ENCODE measurements at regions not wholly inside any gene's neighbourhood (a gene's known extent, or its start where the extent isn't known, plus 50 kb on each side); places are given as distances from the start of the nearest gene placed in this dataset.

GRCh38 chr9:82216435-82216834, 227.9 kb downstream of the SPATA31D1 start:
- ATAC-seq (ENCODE audit: insufficient read depth, low read depth) (no peak), DNase-seq (no peak)
- H3K4me1 ChIP-seq (ENCODE audit: insufficient read depth, low read length) = no peaks in the 10 kb centered on the region
- no peaks in the 10 kb centered on the region for H4K20me1 ChIP-seq (ENCODE audit: insufficient read depth, low read length)
- H3K79me2 ChIP-seq (ENCODE audit: insufficient read depth, low read length) = no peaks in the 10 kb centered on the region
- no peak overlapping the region for H3K4me3 ChIP-seq (ENCODE audit: low read depth in 1 of 2, low read length in 2 of 2)
- TF ChIP-seq EZH2 (IDR thresholded peaks at IDR 0.05; ENCODE audit: borderline replicate concordance, low read depth, low read length, severe bottlenecking) (no peak), CTCF (IDR thresholded peaks at IDR 0.05; ENCODE audit: borderline replicate concordance, extremely low read depth, low read length, poor library complexity, severe bottlenecking) (no peak)
- H3K27me3 ChIP-seq (ENCODE audit: insufficient read depth, low read length, poor library complexity) = no peaks in the 10 kb centered on the region
- no peaks in the 10 kb centered on the region for H3K36me3 ChIP-seq (ENCODE audit: insufficient read depth, low read length)
- no peak overlapping the region for H3K4me2 ChIP-seq (ENCODE audit: insufficient read depth, low read length)
- no peak overlapping the region for H3K27ac ChIP-seq (ENCODE audit: low read length)
- no peak overlapping the region for H3K9ac ChIP-seq (ENCODE audit: low read depth, low read length)
- H3K9me3 ChIP-seq (ENCODE audit: insufficient read depth, low read length, severe bottlenecking) = no peaks in the 10 kb centered on the region
- H2AFZ ChIP-seq (ENCODE audit: low read depth, low read length) = no peak overlapping the region

GRCh38 chr9:82223442-82223841, 234.9 kb downstream of the SPATA31D1 start:
- Histone ChIP-seq H3K4me2 (ENCODE audit: insufficient read depth, low read length) (no peak overlapping the region), H3K9me3 (ENCODE audit: insufficient read depth, low read length, severe bottlenecking) (peaks cover 2% of the 10 kb centered on the region), H3K79me2 (ENCODE audit: insufficient read depth, low read length) (no peaks in the 10 kb centered on the region), H3K27ac (ENCODE audit: low read length) (no peak overlapping the region), H4K20me1 (ENCODE audit: insufficient read depth, low read length) (no peaks in the 10 kb centered on the region), H2AFZ (ENCODE audit: low read depth, low read length) (no peak overlapping the region), H3K4me1 (ENCODE audit: insufficient read depth, low read length) (no peaks in the 10 kb centered on the region), H3K27me3 (ENCODE audit: insufficient read depth, low read length, poor library complexity) (no peaks in the 10 kb centered on the region), H3K4me3 (ENCODE audit: low read depth in 1 of 2, low read length in 2 of 2) (no peak overlapping the region), H3K36me3 (ENCODE audit: insufficient read depth, low read length) (no peaks in the 10 kb centered on the region), H3K9ac (ENCODE audit: low read depth, low read length) (no peak overlapping the region)
- TF ChIP-seq EZH2 (IDR thresholded peaks at IDR 0.05; ENCODE audit: borderline replicate concordance, low read depth, low read length, severe bottlenecking) (no peak), CTCF (IDR thresholded peaks at IDR 0.05; ENCODE audit: borderline replicate concordance, extremely low read depth, low read length, poor library complexity, severe bottlenecking) (no peak)
- DNase-seq (no peak), ATAC-seq (ENCODE audit: insufficient read depth, low read depth) (no peak)

GRCh38 chr9:82231411-82231810, 242.8 kb downstream of the SPATA31D1 start:
- H3K9ac ChIP-seq (ENCODE audit: low read depth, low read length) = no peak overlapping the region
- ATAC-seq (ENCODE audit: insufficient read depth, low read depth) = no peak
- no peaks in the 10 kb centered on the region for H3K27me3 ChIP-seq (ENCODE audit: insufficient read depth, low read length, poor library complexity)
- H4K20me1 ChIP-seq (ENCODE audit: insufficient read depth, low read length) = no peaks in the 10 kb centered on the region
- H3K4me3 ChIP-seq (ENCODE audit: low read depth in 1 of 2, low read length in 2 of 2) = no peak overlapping the region
- no peak for DNase-seq
- H3K36me3 ChIP-seq (ENCODE audit: insufficient read depth, low read length) = no peaks in the 10 kb centered on the region
- no peaks in the 10 kb centered on the region for H3K4me1 ChIP-seq (ENCODE audit: insufficient read depth, low read length)
- H3K4me2 ChIP-seq (ENCODE audit: insufficient read depth, low read length) = no peak overlapping the region
- H3K79me2 ChIP-seq (ENCODE audit: insufficient read depth, low read length) = no peaks in the 10 kb centered on the region
- H3K27ac ChIP-seq (ENCODE audit: low read length) = no peak overlapping the region
- H2AFZ ChIP-seq (ENCODE audit: low read depth, low read length) = no peak overlapping the region
- TF ChIP-seq CTCF (IDR thresholded peaks at IDR 0.05; ENCODE audit: borderline replicate concordance, extremely low read depth, low read length, poor library complexity, severe bottlenecking) = no peak
- TF ChIP-seq EZH2 (IDR thresholded peaks at IDR 0.05; ENCODE audit: borderline replicate concordance, low read depth, low read length, severe bottlenecking) = no peak
- H3K9me3 ChIP-seq (ENCODE audit: insufficient read depth, low read length, severe bottlenecking) = peaks cover 9% of the 10 kb centered on the region
